HG02852 (cell line): ENCODE measurements at regions not wholly inside any gene's neighbourhood (a gene's known extent, or its start where the extent isn't known, plus 50 kb on each side); places are given as distances from the start of the nearest gene placed in this dataset.

Source experiments
- ATAC-seq: cut with Tn5 transposase; IDR thresholded peaks from one replicate; pipeline ENCODE4 v1.9.1; 2021; ENCODE audit warnings: mild to moderate bottlenecking, moderate library complexity; ENCODE audit not compliant: unreplicated experiment

GRCh38 chr9:23145467-23145866 lies 680.6 kb downstream of the ELAVL2 start:
- ATAC-seq = no peak

GRCh38 chr9:23153058-23153457 lies 673.0 kb downstream of the ELAVL2 start:
- ATAC-seq = no peak

- ATAC-seq = no peak
These were observed 665.5 kb downstream of the ELAVL2 start for GRCh38 chr9:23160491-23160890.

GRCh38 chr9:23160952-23161469 lies 665.0 kb downstream of the ELAVL2 start:
- ATAC-seq = no peak

- no peak for ATAC-seq
These were observed 663.3 kb downstream of the ELAVL2 start for GRCh38 chr9:23162789-23163188.

- no peak for ATAC-seq
These were observed 654.6 kb downstream of the ELAVL2 start for GRCh38 chr9:23171479-23171878.

GRCh38 chr9:23172206-23172605 lies 653.8 kb downstream of the ELAVL2 start:
- no peak for ATAC-seq

- no peak for ATAC-seq
These were observed 652.9 kb downstream of the ELAVL2 start for GRCh38 chr9:23172979-23173637.

GRCh38 chr9:23194281-23194680 lies 631.8 kb downstream of the ELAVL2 start:
- ATAC-seq = no peak

GRCh38 chr9:23215688-23216087 lies 610.4 kb downstream of the ELAVL2 start:
- no peak for ATAC-seq

GRCh38 chr9:23219471-23219870 lies 606.6 kb downstream of the ELAVL2 start:
- ATAC-seq = no peak

- ATAC-seq = no peak
These were observed 605.9 kb downstream of the ELAVL2 start for GRCh38 chr9:23220171-23220570.

- no peak for ATAC-seq
These were observed 605.1 kb downstream of the ELAVL2 start for GRCh38 chr9:23220957-23221356.

GRCh38 chr9:23229890-23230317 lies 596.1 kb downstream of the ELAVL2 start:
- no peak for ATAC-seq

- no peak for ATAC-seq
These were observed 593.2 kb downstream of the ELAVL2 start for GRCh38 chr9:23232831-23233230.

- ATAC-seq = no peak
These were observed 582.5 kb downstream of the ELAVL2 start for GRCh38 chr9:23243523-23243922.

- no peak for ATAC-seq
These were observed 581.0 kb downstream of the ELAVL2 start for GRCh38 chr9:23245067-23245466.

- ATAC-seq = no peak
These were observed 571.4 kb downstream of the ELAVL2 start for GRCh38 chr9:23254404-23255184.

GRCh38 chr9:23255346-23255745 lies 570.7 kb downstream of the ELAVL2 start:
- no peak for ATAC-seq

GRCh38 chr9:23258569-23258968 lies 567.5 kb downstream of the ELAVL2 start:
- no peak for ATAC-seq

- ATAC-seq = no peak
These were observed 547.5 kb downstream of the ELAVL2 start for GRCh38 chr9:23278561-23278960.

- no peak for ATAC-seq
These were observed 538.6 kb downstream of the ELAVL2 start for GRCh38 chr9:23287390-23287789.
